ENCODE measurements at regions not wholly inside any gene's neighbourhood (a gene's known extent, or its start where the extent isn't known, plus 50 kb on each side); places are given as distances from the start of the nearest gene placed in this dataset.

GRCh38 chr11:92528001-92528400 lies 303.4 kb downstream of the FAT3 start:
- H3K9me3 ChIP-seq, result no peaks in the 10 kb centered on the region
- H3K27me3 ChIP-seq, result no peaks in the 10 kb centered on the region
- no peak overlapping the region for H3K27ac ChIP-seq
- H3K36me3 ChIP-seq, result no peaks in the 10 kb centered on the region
- no peak overlapping the region for H3K4me3 ChIP-seq
- H3K4me1 ChIP-seq, result no peaks in the 10 kb centered on the region
- no peak for DNase-seq
- TF ChIP-seq CTCF (IDR thresholded peaks at IDR 0.05) (no peak), POLR2A (IDR thresholded peaks at IDR 0.05) (no peak)

- H3K9me3 ChIP-seq, result no peaks in the 10 kb centered on the region
- no peaks in the 10 kb centered on the region for H3K36me3 ChIP-seq
- TF ChIP-seq CTCF (IDR thresholded peaks at IDR 0.05), result no peak
- H3K4me3 ChIP-seq, result no peak overlapping the region
- H3K27ac ChIP-seq, result no peak overlapping the region
- H3K27me3 ChIP-seq, result no peaks in the 10 kb centered on the region
- H3K4me1 ChIP-seq, result no peaks in the 10 kb centered on the region
- DNase-seq, result no peak
These were observed 306.6 kb downstream of the FAT3 start for GRCh38 chr11:92531065-92531739.

GRCh38 chr11:92533657-92534335 lies 309.2 kb downstream of the FAT3 start:
- H3K4me3 ChIP-seq, result no peak overlapping the region
- DNase-seq, result no peak
- no peaks in the 10 kb centered on the region for H3K9me3 ChIP-seq
- no peaks in the 10 kb centered on the region for H3K27me3 ChIP-seq
- TF ChIP-seq POLR2A (IDR thresholded peaks at IDR 0.05), result no peak
- TF ChIP-seq CTCF (IDR thresholded peaks at IDR 0.05), result no peak
- H3K36me3 ChIP-seq, result no peaks in the 10 kb centered on the region
- no peaks in the 10 kb centered on the region for H3K4me1 ChIP-seq
- no peak overlapping the region for H3K27ac ChIP-seq

GRCh38 chr11:92536883-92537282 lies 312.3 kb downstream of the FAT3 start:
- no peaks in the 10 kb centered on the region for H3K27me3 ChIP-seq
- TF ChIP-seq CTCF (IDR thresholded peaks at IDR 0.05) (no peak), POLR2A (IDR thresholded peaks at IDR 0.05) (no peak)
- H3K36me3 ChIP-seq, result no peaks in the 10 kb centered on the region
- no peaks in the 10 kb centered on the region for H3K4me1 ChIP-seq
- no peak overlapping the region for H3K27ac ChIP-seq
- H3K4me3 ChIP-seq, result no peak overlapping the region
- H3K9me3 ChIP-seq, result no peaks in the 10 kb centered on the region
- no peak for DNase-seq

GRCh38 chr11:92540096-92540495 lies 315.5 kb downstream of the FAT3 start:
- Histone ChIP-seq H3K27me3 (no peaks in the 10 kb centered on the region), H3K9me3 (no peaks in the 10 kb centered on the region), H3K36me3 (no peaks in the 10 kb centered on the region), H3K4me1 (no peaks in the 10 kb centered on the region), H3K4me3 (no peak overlapping the region), H3K27ac (no peak overlapping the region)
- DNase-seq, result no peak
- TF ChIP-seq POLR2A (IDR thresholded peaks at IDR 0.05) (no peak), CTCF (IDR thresholded peaks at IDR 0.05) (no peak)

Data from Peyer's patch (tissue), 4 donors.